Muscle layer of colon (tissue), 2 donors: ENCODE measurements at regions not wholly inside any gene's neighbourhood (a gene's known extent, or its start where the extent isn't known, plus 50 kb on each side); places are given as distances from the start of the nearest gene placed in this dataset.
"Not testable (repeated sequence)": the region's sequence is repeated elsewhere in the genome, so short reads cannot be mapped to it uniquely, and the experiment has no call there.

Experiments
- H3K27ac ChIP-seq: one replicate; pipeline ENCODE4 v1.7.0; 2013; ENCODE audit warnings: low read depth, mild to moderate bottlenecking, low read length, moderate library complexity
- H3K27me3 ChIP-seq, 2 donors: one replicate each; pipeline ENCODE4 v1.7.0; 2013; ENCODE audit warnings: low read length in 2 of 2, mild to moderate bottlenecking in 2 of 2; ENCODE audit not compliant: insufficient read depth in 2 of 2, control insufficient read depth in 1 of 2
- H3K36me3 ChIP-seq: one replicate; pipeline ENCODE4 v1.7.0; 2013; ENCODE audit warnings: mild to moderate bottlenecking, low read length; ENCODE audit not compliant: insufficient read depth
- H3K4me1 ChIP-seq: one replicate; pipeline ENCODE4 v1.7.0; 2013; ENCODE audit warnings: mild to moderate bottlenecking, low read length; ENCODE audit not compliant: insufficient read depth
- H3K4me3 ChIP-seq, 2 donors: one replicate each; pipeline ENCODE4 v1.7.0; 2013; ENCODE audit warnings: low read length in 2 of 2, low read depth in 1 of 2, mild to moderate bottlenecking in 1 of 2, moderate library complexity in 1 of 2
- H3K9ac ChIP-seq: one replicate; pipeline ENCODE4 v1.7.0; 2013; ENCODE audit warnings: low read length
- H3K9me3 ChIP-seq: one replicate; pipeline ENCODE4 v1.7.0; 2013; ENCODE audit warnings: mild to moderate bottlenecking, low read length
- donor health status: abdominal sarcoma.
- donor health status: Adenocarcinoma of cecum.

- no peak overlapping the region for H3K27ac ChIP-seq
- H3K27me3 ChIP-seq, result no peaks in the 10 kb centered on the region
- H3K4me3 ChIP-seq, result no peak overlapping the region
- no peaks in the 10 kb centered on the region for H3K4me1 ChIP-seq
- no peaks in the 10 kb centered on the region for H3K9me3 ChIP-seq
- H3K9ac ChIP-seq, result no peak overlapping the region
- no peaks in the 10 kb centered on the region for H3K36me3 ChIP-seq
These were observed 358.3 kb upstream of the SULF2 start for GRCh38 chr20:48143435-48144081.

- H3K9me3 ChIP-seq, result no peaks in the 10 kb centered on the region
- H3K27me3 ChIP-seq, result no peaks in the 10 kb centered on the region
- H3K27ac ChIP-seq, result no peak overlapping the region
- no peaks in the 10 kb centered on the region for H3K36me3 ChIP-seq
- H3K4me1 ChIP-seq, result no peaks in the 10 kb centered on the region
- H3K4me3 ChIP-seq, result no peak overlapping the region
- H3K9ac ChIP-seq, result no peak overlapping the region
These were observed 357.2 kb upstream of the SULF2 start for GRCh38 chr20:48142516-48142773.

- Histone ChIP-seq H3K4me1 (no peaks in the 10 kb centered on the region), H3K27me3 (no peaks in the 10 kb centered on the region), H3K36me3 (no peaks in the 10 kb centered on the region), H3K4me3 (no peak overlapping the region), H3K27ac (no peak overlapping the region), H3K9ac (no peak overlapping the region), H3K9me3 (no peaks in the 10 kb centered on the region)
These were observed 356.6 kb upstream of the SULF2 start for GRCh38 chr20:48141660-48142515.

GRCh38 chr20:48139262-48140041 lies 354.2 kb upstream of the SULF2 start:
- no peak overlapping the region for H3K27ac ChIP-seq
- no peaks in the 10 kb centered on the region for H3K4me1 ChIP-seq
- no peaks in the 10 kb centered on the region for H3K9me3 ChIP-seq
- H3K27me3 ChIP-seq, result no peaks in the 10 kb centered on the region
- no peaks in the 10 kb centered on the region for H3K36me3 ChIP-seq
- H3K4me3 ChIP-seq, result no peak overlapping the region
- H3K9ac ChIP-seq, result no peak overlapping the region

- no peaks in the 10 kb centered on the region for H3K27me3 ChIP-seq
- H3K4me1 ChIP-seq, result peaks cover 20% of the 10 kb centered on the region
- H3K27ac ChIP-seq, result no peak overlapping the region
- H3K36me3 ChIP-seq, result no peaks in the 10 kb centered on the region
- no peak overlapping the region for H3K4me3 ChIP-seq
- peaks cover 5% of the 10 kb centered on the region for H3K9me3 ChIP-seq
- no peak overlapping the region for H3K9ac ChIP-seq
These were observed 347.6 kb upstream of the SULF2 start for GRCh38 chr20:48132834-48133233.

- H3K27ac ChIP-seq, result no peak overlapping the region
- no peak overlapping the region for H3K4me3 ChIP-seq
- peaks cover 20% of the 10 kb centered on the region for H3K4me1 ChIP-seq
- H3K9ac ChIP-seq, result no peak overlapping the region
- peaks cover 5% of the 10 kb centered on the region for H3K9me3 ChIP-seq
- H3K27me3 ChIP-seq, result no peaks in the 10 kb centered on the region
- H3K36me3 ChIP-seq, result no peaks in the 10 kb centered on the region
These were observed 346.3 kb upstream of the SULF2 start for GRCh38 chr20:48131581-48131980.

GRCh38 chr20:48129345-48129942 lies 344.2 kb upstream of the SULF2 start:
- H3K27ac ChIP-seq, result no peak overlapping the region
- H3K9ac ChIP-seq, result no peak overlapping the region
- H3K36me3 ChIP-seq, result no peaks in the 10 kb centered on the region
- no peaks in the 10 kb centered on the region for H3K27me3 ChIP-seq
- H3K9me3 ChIP-seq, result peaks cover 5% of the 10 kb centered on the region
- H3K4me1 ChIP-seq, result peaks cover 20% of the 10 kb centered on the region
- no peak overlapping the region for H3K4me3 ChIP-seq

GRCh38 chr20:48128436-48128835 lies 343.2 kb upstream of the SULF2 start:
- Histone ChIP-seq H3K9ac (no peak overlapping the region), H3K27ac (no peak overlapping the region), H3K4me3 (no peak overlapping the region), H3K9me3 (peaks cover 5% of the 10 kb centered on the region), H3K36me3 (no peaks in the 10 kb centered on the region), H3K4me1 (peaks cover 20% of the 10 kb centered on the region), H3K27me3 (no peaks in the 10 kb centered on the region)

- H3K27ac ChIP-seq, H3K36me3 ChIP-seq, H3K27me3 ChIP-seq, H3K9ac ChIP-seq, H3K4me3 ChIP-seq, H3K9me3 ChIP-seq: not testable (repeated sequence)
- H3K4me1 ChIP-seq, result peaks cover 20% of the 10 kb centered on the region
These were observed 342.7 kb upstream of the SULF2 start for GRCh38 chr20:48127964-48128363.

- H3K4me3 ChIP-seq, H3K9me3 ChIP-seq, H3K36me3 ChIP-seq, H3K27me3 ChIP-seq, H3K27ac ChIP-seq, H3K9ac ChIP-seq: not testable (repeated sequence)
- peaks cover 20% of the 10 kb centered on the region for H3K4me1 ChIP-seq
These were observed 341.9 kb upstream of the SULF2 start for GRCh38 chr20:48127133-48127532.

GRCh38 chr20:48126227-48126740 lies 341.0 kb upstream of the SULF2 start:
- Histone ChIP-seq H3K36me3 (no peaks in the 10 kb centered on the region), H3K27ac (no peak overlapping the region), H3K4me1 (peaks cover 16% of the 10 kb centered on the region), H3K9ac (no peak overlapping the region), H3K27me3 (no peaks in the 10 kb centered on the region), H3K9me3 (no peaks in the 10 kb centered on the region), H3K4me3 (no peak overlapping the region)
